GM12872 (cell line): ENCODE measurements at regions not wholly inside any gene's neighbourhood (a gene's known extent, or its start where the extent isn't known, plus 50 kb on each side); places are given as distances from the start of the nearest gene placed in this dataset.

Source experiments
- TF ChIP-seq, protein P1 (sequence below): IDR thresholded peaks from 3 replicates; pipeline ENCODE4 v1.5.1; 2011; ENCODE audit warnings: low read depth, mild to moderate bottlenecking, low read length, moderate library complexity; ENCODE audit not compliant: insufficient read depth

GRCh38 chr6:168725802-168726201 lies 284.8 kb downstream of the SMOC2 start:
- TF ChIP-seq, protein P1, sequence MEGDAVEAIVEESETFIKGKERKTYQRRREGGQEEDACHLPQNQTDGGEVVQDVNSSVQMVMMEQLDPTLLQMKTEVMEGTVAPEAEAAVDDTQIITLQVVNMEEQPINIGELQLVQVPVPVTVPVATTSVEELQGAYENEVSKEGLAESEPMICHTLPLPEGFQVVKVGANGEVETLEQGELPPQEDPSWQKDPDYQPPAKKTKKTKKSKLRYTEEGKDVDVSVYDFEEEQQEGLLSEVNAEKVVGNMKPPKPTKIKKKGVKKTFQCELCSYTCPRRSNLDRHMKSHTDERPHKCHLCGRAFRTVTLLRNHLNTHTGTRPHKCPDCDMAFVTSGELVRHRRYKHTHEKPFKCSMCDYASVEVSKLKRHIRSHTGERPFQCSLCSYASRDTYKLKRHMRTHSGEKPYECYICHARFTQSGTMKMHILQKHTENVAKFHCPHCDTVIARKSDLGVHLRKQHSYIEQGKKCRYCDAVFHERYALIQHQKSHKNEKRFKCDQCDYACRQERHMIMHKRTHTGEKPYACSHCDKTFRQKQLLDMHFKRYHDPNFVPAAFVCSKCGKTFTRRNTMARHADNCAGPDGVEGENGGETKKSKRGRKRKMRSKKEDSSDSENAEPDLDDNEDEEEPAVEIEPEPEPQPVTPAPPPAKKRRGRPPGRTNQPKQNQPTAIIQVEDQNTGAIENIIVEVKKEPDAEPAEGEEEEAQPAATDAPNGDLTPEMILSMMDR = no peak

DNA sequence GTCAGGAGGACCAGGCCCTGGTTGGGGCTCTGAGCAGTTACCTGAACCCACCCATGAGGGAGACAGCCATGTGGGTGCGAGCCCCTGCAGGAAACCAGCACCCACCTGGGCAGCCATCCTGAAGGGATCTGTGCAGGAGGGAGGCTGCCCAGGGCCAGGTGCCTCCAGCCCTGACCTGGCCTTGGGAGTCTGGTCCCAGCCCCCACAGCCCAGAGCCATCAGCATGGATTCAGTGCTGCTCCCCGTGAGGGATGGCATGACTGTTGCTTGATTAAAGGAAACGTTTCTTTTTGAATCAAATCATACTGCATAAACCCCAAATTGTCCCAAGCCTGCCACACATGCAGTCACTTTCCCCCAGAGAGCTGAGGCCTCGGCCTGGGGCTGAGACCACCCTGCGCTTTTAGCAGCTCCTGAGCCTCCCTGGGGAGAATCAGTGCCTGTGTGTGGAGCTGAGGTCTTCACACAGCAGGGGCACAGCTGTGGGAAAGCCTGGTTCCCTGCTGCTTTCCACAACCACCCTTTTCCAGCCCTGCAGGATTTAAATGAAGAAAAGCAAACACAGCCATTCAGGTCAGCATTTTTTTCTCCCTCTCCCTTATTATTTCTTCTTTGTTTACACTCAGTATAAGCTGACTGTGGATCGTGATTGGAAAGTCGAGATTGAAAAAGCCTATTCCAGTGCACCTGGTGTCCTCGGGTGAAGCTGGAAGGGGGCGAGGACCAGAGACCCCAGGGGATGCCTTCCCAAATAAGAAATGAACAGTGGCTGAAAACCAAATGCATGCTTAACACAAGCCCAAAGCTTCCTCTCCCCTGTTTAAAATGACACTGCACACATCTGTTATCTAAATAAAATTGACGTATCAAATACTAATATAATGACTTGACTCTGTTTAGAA lies 283.9 kb downstream of the SMOC2 start:
- TF ChIP-seq, protein P1 = no peak

- TF ChIP-seq, protein P1 = no peak
Measured at GRCh38 chr6:168724033-168724432, 283.0 kb downstream of the SMOC2 start.

DNA sequence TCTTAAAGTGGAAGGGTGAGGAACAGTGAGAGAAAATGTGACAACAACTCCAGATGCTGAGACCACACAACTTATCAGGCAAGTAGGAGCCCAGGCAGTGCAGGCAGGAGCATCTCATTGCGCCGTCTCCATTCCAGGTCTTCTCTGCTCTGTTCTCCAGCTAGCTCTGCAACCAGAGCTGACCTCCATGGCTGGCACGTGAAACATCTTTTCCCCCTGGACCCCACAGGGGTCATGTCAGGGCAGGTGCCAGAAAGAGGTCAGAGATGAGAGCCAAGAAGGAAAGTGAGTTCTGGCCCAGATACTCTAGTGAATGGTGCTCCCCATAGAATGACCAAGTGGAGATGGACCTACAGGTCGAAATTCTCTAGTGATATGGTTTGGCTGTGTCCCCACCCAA lies 281.4 kb downstream of the SMOC2 start:
- TF ChIP-seq, protein P1 = no peak

DNA sequence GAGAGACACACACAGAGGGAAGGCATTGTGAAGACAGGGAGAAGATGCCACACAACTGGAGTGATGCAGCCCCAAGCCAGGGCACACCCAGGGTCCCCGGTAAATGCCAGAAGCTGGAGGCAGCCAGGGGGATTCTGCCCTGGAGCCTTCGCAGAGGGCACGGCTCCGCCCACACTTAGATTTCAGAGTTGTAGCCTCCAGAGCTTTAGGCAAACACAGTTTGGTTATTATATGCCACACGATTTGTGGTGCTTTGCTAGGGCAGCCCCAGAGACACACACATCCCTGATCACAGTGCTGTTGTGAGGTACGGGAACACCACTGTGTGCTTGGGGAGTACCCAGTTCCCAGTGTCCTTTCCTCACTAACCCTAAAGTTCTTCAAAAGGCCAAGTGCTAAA lies 280.6 kb downstream of the SMOC2 start:
- TF ChIP-seq, protein P1 = no peak

- TF ChIP-seq, protein P1 = no peak
Measured at GRCh38 chr6:168719901-168720300, 278.9 kb downstream of the SMOC2 start.

DNA sequence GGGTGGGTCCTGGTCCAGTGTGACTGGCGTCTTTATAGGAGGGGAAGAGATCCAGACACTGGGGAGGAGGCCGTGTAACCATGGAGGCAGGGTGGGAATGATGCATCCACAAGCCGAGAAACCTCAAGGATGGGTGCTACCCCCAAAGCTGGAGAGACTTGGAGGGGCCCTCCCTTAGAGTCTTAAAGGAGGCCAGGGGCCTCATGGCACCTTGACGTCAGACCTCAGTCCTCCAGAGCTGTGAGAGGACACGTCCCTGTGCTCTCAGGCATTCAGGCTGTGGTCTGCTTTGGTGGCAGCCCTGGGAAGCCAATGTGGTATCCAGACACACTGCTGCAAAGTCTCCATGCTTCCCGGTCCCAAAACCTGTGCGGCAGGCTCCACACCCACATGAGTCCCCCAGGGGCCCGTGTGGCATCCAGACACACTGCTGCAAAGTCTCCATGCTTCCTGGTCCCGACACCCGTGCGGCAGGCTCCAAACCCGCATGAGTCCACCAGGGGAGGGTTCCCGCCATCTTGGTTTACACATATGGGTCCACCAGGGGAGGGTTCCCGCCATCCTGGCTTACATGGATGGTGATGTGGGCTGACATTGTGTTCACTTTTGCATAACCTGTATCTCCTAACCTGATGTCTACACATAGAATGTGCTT lies 278.0 kb downstream of the SMOC2 start:
- TF ChIP-seq, protein P1 = no peak
